Stomach smooth muscle (tissue), 2 donors: ENCODE measurements at regions not wholly inside any gene's neighbourhood (a gene's known extent, or its start where the extent isn't known, plus 50 kb on each side); places are given as distances from the start of the nearest gene placed in this dataset.
"Not testable (repeated sequence)": the region's sequence is repeated elsewhere in the genome, so short reads cannot be mapped to it uniquely, and the experiment has no call there.

ENCODE experiments used
- H3K27ac ChIP-seq: one replicate; pipeline ENCODE4 v1.7.0; 2013; ENCODE audit warnings: mild to moderate bottlenecking, low read length, inconsistent platforms
- H3K27me3 ChIP-seq, 2 donors: one replicate each; pipeline ENCODE4 v1.7.0; 2013; ENCODE audit warnings: low read length in 2 of 2; ENCODE audit not compliant: insufficient read depth in 2 of 2, control insufficient read depth in 1 of 2
- H3K36me3 ChIP-seq, 2 donors: one replicate each; pipeline ENCODE4 v1.7.0; 2013; ENCODE audit warnings: low read length in 2 of 2; ENCODE audit not compliant: control insufficient read depth in 2 of 2, insufficient read depth in 2 of 2
- H3K4me1 ChIP-seq: one replicate; pipeline ENCODE4 v1.7.0; 2013; ENCODE audit warnings: low read length; ENCODE audit not compliant: control insufficient read depth, insufficient read depth
- H3K4me3 ChIP-seq, 2 donors: one replicate each; pipeline ENCODE4 v1.7.0; 2013; ENCODE audit warnings: low read length in 2 of 2
- H3K9ac ChIP-seq, 2 donors: one replicate each; pipeline ENCODE4 v1.7.0; 2013; ENCODE audit warnings: low read length in 2 of 2, mild to moderate bottlenecking in 1 of 2
- H3K9me3 ChIP-seq, 2 donors: one replicate each; pipeline ENCODE4 v1.7.0; 2013; ENCODE audit warnings: low read length in 2 of 2; ENCODE audit not compliant: control insufficient read depth in 2 of 2
- donor health status: healthy.
- donor health status: Pancreatic carcinoma.

DNA sequence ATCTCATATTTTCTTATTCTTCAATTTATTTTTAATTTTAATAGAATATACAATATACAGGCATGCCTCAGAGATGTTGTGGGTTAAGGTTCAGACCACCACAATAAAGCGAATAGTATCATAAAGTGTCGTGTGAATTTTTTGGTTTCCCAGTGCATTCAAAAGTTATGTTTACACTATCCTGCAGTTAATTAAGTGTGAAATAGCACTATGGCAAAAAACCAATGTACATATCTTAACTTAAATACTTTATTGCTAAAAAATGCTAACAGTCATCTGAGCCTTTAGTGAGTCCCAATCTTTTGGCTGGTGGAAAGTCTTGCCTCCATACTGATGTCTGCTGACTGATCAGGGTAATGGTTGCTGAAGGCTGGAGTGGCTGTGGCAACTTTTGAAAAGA is 637.6 kb downstream of the TDRD15 start:
- H3K4me1 ChIP-seq: no peaks in the 10 kb centered on the region
- no peaks in the 10 kb centered on the region for H3K36me3 ChIP-seq
- no peaks in the 10 kb centered on the region for H3K27me3 ChIP-seq
- no peak overlapping the region for H3K4me3 ChIP-seq
- H3K9me3 ChIP-seq: no peaks in the 10 kb centered on the region
- H3K27ac ChIP-seq: no peak overlapping the region
- no peak overlapping the region for H3K9ac ChIP-seq

GRCh38 chr2:21763501-21763900 is 639.7 kb downstream of the TDRD15 start:
- no peak overlapping the region for H3K27ac ChIP-seq
- H3K4me3 ChIP-seq: no peak overlapping the region
- H3K9me3 ChIP-seq: no peaks in the 10 kb centered on the region
- no peak overlapping the region for H3K9ac ChIP-seq
- no peaks in the 10 kb centered on the region for H3K27me3 ChIP-seq
- no peaks in the 10 kb centered on the region for H3K4me1 ChIP-seq
- no peaks in the 10 kb centered on the region for H3K36me3 ChIP-seq

GRCh38 chr2:21770787-21771186 is 647.0 kb downstream of the TDRD15 start:
- Histone ChIP-seq H3K27me3 (no peaks in the 10 kb centered on the region), H3K27ac (no peak overlapping the region)

GRCh38 chr2:21772624-21773023 is 648.9 kb downstream of the TDRD15 start:
- Histone ChIP-seq H3K9me3 (no peaks in the 10 kb centered on the region), H3K4me3 (no peak overlapping the region), H3K27ac (no peak overlapping the region), H3K4me1 (no peaks in the 10 kb centered on the region), H3K36me3 (no peaks in the 10 kb centered on the region), H3K27me3 (no peaks in the 10 kb centered on the region), H3K9ac (no peak overlapping the region)

More at GRCh38 chr2:21770787-21771186, 647.0 kb downstream of the TDRD15 start:
- no peaks in the 10 kb centered on the region for H3K4me1 ChIP-seq
- no peaks in the 10 kb centered on the region for H3K9me3 ChIP-seq
- H3K9ac ChIP-seq: no peak overlapping the region
- H3K4me3 ChIP-seq: no peak overlapping the region
- no peaks in the 10 kb centered on the region for H3K36me3 ChIP-seq

- Histone ChIP-seq H3K27ac (no peak overlapping the region), H3K4me3 (no peak overlapping the region), H3K9me3 (no peaks in the 10 kb centered on the region), H3K9ac (no peak overlapping the region), H3K27me3 (no peaks in the 10 kb centered on the region), H3K4me1 (no peaks in the 10 kb centered on the region), H3K36me3 (no peaks in the 10 kb centered on the region)
These were observed 649.4 kb downstream of the TDRD15 start for GRCh38 chr2:21773168-21773567.

DNA sequence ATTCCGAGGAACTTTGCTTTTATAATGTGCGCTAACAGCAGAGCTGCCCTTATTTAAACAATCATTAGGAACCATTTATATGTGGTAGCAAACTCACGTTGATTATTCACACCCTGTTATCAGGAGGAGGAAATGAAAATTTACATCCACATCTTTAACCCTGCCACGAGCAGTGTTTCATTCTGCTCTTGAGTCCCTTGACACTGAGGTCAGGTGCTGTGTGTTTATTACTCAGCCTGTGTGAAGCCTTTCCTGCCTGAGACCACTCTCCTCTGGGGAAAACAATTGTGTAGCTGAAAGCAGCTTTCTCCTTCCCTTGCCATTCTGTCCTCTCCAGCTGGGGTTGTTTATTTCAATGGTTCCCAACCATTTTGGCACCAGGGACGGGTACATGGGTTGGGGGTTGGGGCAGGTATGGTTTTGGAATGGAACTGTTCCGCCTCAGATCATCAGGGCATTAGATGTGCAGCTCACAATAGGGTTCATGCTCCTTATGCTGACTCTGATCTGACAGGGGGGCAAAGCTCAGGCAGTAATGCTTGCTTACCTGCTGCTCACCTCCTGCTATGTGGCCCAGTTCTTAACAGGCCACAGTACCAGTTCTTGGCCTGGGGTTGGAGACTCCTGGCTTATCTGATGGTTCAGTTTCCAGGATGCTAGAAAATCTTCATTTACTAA is 651.1 kb downstream of the TDRD15 start:
- Histone ChIP-seq H3K4me1 (no peaks in the 10 kb centered on the region), H3K4me3 (no peak overlapping the region), H3K36me3 (no peaks in the 10 kb centered on the region), H3K27ac (no peak overlapping the region), H3K9me3 (no peaks in the 10 kb centered on the region), H3K27me3 (no peaks in the 10 kb centered on the region), H3K9ac (no peak overlapping the region)

DNA sequence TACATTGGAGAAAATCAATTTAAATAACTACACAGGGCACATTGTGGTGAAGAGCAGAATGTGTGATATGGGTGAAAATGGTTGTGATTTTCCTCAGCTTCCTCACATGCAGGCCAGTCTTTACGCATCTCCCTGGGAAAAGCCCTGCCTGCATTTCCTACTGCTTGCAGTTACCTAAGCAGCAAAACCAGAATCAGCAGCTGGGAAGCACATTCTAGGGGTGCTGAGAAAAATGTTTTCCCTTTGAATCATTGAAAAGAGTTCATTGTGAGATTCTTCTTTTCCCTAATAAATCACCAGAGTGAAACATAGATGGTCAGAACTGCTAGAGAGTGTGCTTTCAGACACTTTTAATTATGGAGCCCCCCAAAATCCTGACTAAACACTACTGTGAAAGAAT is 656.0 kb downstream of the TDRD15 start:
- Histone ChIP-seq H3K4me1 (no peaks in the 10 kb centered on the region), H3K27ac (no peak overlapping the region), H3K36me3 (no peaks in the 10 kb centered on the region), H3K4me3 (no peak overlapping the region), H3K9me3 (no peaks in the 10 kb centered on the region), H3K9ac (no peak overlapping the region), H3K27me3 (no peaks in the 10 kb centered on the region)

DNA sequence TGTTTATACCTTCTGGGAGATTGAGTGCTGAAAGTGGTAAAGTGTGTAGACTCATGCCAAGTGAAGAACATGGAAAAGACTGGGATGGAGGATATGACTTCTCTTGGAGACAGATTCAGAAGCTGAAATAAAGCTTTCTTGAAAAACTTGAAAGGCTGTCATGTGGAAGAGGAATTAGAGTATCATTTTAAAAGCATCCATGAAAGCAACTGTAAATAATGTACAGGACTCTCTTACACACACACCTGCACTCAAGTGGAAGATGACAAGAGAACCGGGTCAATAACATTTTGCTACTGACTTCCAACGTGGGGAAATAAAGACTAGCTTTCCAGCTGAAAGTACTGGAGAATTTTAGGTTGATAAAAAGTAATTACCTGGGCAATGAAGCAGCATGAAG is 658.2 kb downstream of the TDRD15 start:
- no peaks in the 10 kb centered on the region for H3K4me1 ChIP-seq
- no peak overlapping the region for H3K4me3 ChIP-seq
- H3K9me3 ChIP-seq: no peaks in the 10 kb centered on the region
- H3K9ac ChIP-seq: no peak overlapping the region
- no peaks in the 10 kb centered on the region for H3K36me3 ChIP-seq
- H3K27me3 ChIP-seq: no peaks in the 10 kb centered on the region
- H3K27ac ChIP-seq: no peak overlapping the region

GRCh38 chr2:21782866-21783265 is 659.1 kb downstream of the TDRD15 start:
- no peak overlapping the region for H3K9ac ChIP-seq
- no peak overlapping the region for H3K4me3 ChIP-seq
- no peak overlapping the region for H3K27ac ChIP-seq
- H3K9me3 ChIP-seq: no peaks in the 10 kb centered on the region
- H3K36me3 ChIP-seq: no peaks in the 10 kb centered on the region
- no peaks in the 10 kb centered on the region for H3K27me3 ChIP-seq
- H3K4me1 ChIP-seq: no peaks in the 10 kb centered on the region

DNA sequence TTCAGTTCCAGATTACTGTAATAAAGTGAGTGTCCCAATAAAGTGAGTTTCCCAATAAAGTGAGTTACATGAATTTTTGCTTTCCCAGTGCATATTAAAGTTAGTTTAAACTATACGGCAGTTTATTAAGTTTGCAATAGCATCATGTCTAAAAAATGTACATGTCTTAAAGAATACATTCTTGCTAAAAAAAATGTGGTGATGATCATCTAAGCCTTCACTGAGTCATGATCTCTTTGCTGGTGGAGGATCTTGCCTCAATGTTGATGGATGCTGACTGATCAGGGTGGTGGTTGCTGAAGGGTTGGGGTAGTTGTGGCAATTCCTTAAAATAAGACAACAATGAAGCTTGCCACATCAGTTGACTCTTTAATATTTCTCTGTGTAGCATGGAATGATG is 664.2 kb downstream of the TDRD15 start:
- H3K27me3 ChIP-seq: no peaks in the 10 kb centered on the region
- no peak overlapping the region for H3K9ac ChIP-seq
- H3K9me3 ChIP-seq: no peaks in the 10 kb centered on the region
- H3K36me3 ChIP-seq: no peaks in the 10 kb centered on the region
- H3K4me3 ChIP-seq: no peak overlapping the region
- H3K4me1 ChIP-seq: no peaks in the 10 kb centered on the region
- no peak overlapping the region for H3K27ac ChIP-seq

DNA sequence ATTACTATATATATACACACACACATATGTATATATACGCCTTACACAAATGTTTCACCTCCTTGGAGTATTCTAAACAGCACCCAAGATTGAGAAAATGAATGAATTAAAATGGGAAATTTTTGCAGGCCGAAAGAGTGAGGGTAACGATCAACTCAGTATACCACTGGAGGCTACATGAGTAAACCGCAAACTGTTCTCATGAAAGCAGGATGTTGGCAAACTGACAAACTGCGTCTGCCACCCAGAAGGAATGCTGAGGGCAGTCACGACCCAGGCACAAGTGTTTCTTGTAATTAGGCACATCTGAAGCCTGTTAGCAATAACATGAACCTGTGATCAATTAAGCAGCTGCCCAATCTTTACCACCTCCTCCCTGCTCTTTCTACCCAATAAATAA is 666.5 kb downstream of the TDRD15 start:
- H3K27me3 ChIP-seq, H3K9me3 ChIP-seq, H3K36me3 ChIP-seq, H3K4me3 ChIP-seq, H3K4me1 ChIP-seq, H3K27ac ChIP-seq, H3K9ac ChIP-seq: not testable (repeated sequence)
